A673 (cell line): ENCODE measurements at regions not wholly inside any gene's neighbourhood (a gene's known extent, or its start where the extent isn't known, plus 50 kb on each side); places are given as distances from the start of the nearest gene placed in this dataset.

Experiments
- EZH2 ChIP-seq: fragments of 200-600 bp; sonication (generic); IDR thresholded peaks from 2 replicates; pipeline ENCODE4 v1.6.1; 2017; ENCODE audit warnings: borderline replicate concordance, low read depth, mild to moderate bottlenecking, mixed read lengths, antibody characterized with exemption, low read length; ENCODE audit not compliant: poor library complexity, severe bottlenecking
- TF ChIP-seq, protein P1 (sequence below): fragments of 300-800, 200-600 bp; sonication (generic); conservative IDR thresholded peaks from 2 replicates; pipeline ENCODE4 v1.5.1; 2017; ENCODE audit warnings: low read depth, mild to moderate bottlenecking, antibody characterized with exemption, low read length, moderate library complexity, mixed read lengths

DNA sequence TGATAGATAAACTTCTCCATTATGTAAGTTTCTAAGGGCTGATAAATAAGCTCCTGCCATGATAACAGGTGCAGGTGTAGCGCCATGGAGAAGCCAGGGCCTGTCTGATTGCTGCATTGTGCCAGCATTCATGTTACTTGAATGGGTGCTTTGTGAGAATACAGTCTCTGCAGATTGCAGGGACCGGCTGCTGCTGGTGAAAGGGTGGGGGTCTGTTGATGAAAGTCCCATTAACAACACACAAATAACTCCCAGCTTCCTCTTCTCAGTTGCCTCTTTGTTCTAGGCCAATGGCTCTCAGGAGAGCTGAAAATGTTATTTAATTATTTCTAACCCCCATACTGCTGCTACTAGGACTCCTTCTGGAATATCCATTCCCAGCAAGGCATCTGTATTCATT is 77.2 kb downstream of the RTP4 start:
- TF ChIP-seq EZH2: no peak
- TF ChIP-seq, protein P1, sequence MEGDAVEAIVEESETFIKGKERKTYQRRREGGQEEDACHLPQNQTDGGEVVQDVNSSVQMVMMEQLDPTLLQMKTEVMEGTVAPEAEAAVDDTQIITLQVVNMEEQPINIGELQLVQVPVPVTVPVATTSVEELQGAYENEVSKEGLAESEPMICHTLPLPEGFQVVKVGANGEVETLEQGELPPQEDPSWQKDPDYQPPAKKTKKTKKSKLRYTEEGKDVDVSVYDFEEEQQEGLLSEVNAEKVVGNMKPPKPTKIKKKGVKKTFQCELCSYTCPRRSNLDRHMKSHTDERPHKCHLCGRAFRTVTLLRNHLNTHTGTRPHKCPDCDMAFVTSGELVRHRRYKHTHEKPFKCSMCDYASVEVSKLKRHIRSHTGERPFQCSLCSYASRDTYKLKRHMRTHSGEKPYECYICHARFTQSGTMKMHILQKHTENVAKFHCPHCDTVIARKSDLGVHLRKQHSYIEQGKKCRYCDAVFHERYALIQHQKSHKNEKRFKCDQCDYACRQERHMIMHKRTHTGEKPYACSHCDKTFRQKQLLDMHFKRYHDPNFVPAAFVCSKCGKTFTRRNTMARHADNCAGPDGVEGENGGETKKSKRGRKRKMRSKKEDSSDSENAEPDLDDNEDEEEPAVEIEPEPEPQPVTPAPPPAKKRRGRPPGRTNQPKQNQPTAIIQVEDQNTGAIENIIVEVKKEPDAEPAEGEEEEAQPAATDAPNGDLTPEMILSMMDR: no peak
